ENCODE measurements at regions not wholly inside any gene's neighbourhood (a gene's known extent, or its start where the extent isn't known, plus 50 kb on each side); places are given as distances from the start of the nearest gene placed in this dataset.

DNA sequence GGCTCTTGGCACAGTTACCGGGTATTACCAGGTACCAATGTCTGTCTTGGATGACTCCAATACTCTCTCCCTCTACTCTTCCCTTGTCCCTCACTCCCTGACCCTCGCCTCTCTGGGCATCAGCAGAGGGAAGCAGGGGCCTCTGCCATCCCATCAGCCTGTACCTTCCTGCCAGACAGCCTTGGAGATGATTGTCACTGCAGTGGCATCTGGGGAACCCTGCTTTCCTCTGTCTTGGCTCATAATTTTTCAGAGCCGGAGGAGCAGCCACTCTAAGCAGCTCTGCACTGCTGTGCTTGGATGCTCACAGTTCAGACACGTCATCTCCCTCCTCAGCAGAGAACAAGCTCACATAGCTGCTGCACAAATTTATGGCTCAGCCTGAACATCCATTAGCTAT lies 274.1 kb downstream of the SMARCA2 start:
- H3K27me3 ChIP-seq (ENCODE audit: control insufficient read depth, insufficient read depth, low read length), result no peaks in the 10 kb centered on the region
- DNase-seq (ENCODE audit: low read depth) (no peak), FAIRE-seq (no peak)
- H3K36me3 ChIP-seq (ENCODE audit: control insufficient read depth, insufficient read depth, low read length), result no peaks in the 10 kb centered on the region
- TF ChIP-seq, protein P1, sequence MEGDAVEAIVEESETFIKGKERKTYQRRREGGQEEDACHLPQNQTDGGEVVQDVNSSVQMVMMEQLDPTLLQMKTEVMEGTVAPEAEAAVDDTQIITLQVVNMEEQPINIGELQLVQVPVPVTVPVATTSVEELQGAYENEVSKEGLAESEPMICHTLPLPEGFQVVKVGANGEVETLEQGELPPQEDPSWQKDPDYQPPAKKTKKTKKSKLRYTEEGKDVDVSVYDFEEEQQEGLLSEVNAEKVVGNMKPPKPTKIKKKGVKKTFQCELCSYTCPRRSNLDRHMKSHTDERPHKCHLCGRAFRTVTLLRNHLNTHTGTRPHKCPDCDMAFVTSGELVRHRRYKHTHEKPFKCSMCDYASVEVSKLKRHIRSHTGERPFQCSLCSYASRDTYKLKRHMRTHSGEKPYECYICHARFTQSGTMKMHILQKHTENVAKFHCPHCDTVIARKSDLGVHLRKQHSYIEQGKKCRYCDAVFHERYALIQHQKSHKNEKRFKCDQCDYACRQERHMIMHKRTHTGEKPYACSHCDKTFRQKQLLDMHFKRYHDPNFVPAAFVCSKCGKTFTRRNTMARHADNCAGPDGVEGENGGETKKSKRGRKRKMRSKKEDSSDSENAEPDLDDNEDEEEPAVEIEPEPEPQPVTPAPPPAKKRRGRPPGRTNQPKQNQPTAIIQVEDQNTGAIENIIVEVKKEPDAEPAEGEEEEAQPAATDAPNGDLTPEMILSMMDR (IDR thresholded peaks at IDR 0.05; ENCODE audit: insufficient read depth, low read length, severe bottlenecking), result no peak
- H3K4me3 ChIP-seq (ENCODE audit: low read depth, low read length), result no peak overlapping the region

DNA sequence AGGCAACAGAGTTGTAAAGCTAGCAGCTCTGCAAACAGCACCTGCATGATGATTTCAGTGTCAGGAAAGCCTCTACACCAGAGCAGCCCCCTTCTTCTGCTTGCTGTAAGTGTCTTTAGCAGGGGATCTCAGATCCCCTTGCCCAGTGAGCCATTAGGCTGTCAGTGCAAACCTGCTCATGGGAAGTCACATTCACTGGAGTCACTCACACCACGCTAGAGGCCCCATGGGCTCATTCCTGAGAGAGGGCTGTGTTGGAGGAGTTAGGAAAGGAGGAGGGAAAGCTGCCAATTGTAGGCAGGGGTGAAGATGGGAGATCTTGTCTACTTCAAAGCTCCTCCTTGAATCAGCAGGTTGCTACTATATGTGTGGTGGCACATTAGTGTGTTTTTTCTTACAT lies 275.2 kb downstream of the SMARCA2 start:
- H3K36me3 ChIP-seq (ENCODE audit: control insufficient read depth, insufficient read depth, low read length), result no peaks in the 10 kb centered on the region
- FAIRE-seq, result no peak
- no peaks in the 10 kb centered on the region for H3K27me3 ChIP-seq (ENCODE audit: control insufficient read depth, insufficient read depth, low read length)
- TF ChIP-seq, protein P1 (IDR thresholded peaks at IDR 0.05; ENCODE audit: insufficient read depth, low read length, severe bottlenecking), result no peak
- H3K4me3 ChIP-seq (ENCODE audit: low read depth, low read length), result no peak overlapping the region
- DNase-seq (ENCODE audit: low read depth), result no peak

DNA sequence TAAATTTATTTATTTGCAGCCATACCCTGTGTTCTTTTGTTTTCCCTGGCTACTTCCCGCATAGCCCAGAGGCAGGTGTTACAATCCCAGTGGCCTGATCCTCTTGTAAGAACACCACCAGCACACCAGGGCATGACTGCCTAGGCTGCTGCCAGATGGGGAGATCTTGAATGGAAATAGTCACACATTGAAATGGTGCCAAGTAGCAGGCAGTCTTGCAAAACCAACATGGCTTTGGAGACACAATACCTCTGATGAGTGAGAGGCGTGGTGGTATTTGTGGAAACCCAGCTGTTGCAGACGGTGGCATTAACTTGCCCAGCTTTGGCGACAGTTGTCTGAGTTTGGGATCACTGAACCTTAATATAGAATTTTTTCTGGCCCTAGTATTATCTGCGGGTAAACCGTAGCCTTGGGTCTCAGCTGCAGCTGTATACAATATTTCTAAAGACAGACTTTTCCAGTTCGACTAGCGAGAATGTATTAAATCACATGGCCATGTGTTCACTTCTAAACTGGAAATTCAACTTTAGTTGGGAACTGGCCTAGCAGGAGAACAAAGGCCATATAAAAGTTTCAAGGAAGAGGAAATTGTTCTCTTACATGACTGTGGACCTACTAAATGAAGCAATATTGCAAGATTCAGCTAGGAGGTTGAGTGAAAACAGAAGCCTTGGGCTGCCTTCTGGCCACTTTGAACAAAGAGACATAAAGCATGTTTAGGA lies 277.0 kb downstream of the SMARCA2 start:
- H3K27me3 ChIP-seq (ENCODE audit: control insufficient read depth, insufficient read depth, low read length), result no peaks in the 10 kb centered on the region
- H3K4me3 ChIP-seq (ENCODE audit: low read depth, low read length), result no peak overlapping the region
- no peaks in the 10 kb centered on the region for H3K36me3 ChIP-seq (ENCODE audit: control insufficient read depth, insufficient read depth, low read length)
- TF ChIP-seq, protein P1 (IDR thresholded peaks at IDR 0.05; ENCODE audit: insufficient read depth, low read length, severe bottlenecking), result no peak
- peak; percentile 95 for DNase-seq (ENCODE audit: low read depth)
- FAIRE-seq, result peak; percentile 40

DNA sequence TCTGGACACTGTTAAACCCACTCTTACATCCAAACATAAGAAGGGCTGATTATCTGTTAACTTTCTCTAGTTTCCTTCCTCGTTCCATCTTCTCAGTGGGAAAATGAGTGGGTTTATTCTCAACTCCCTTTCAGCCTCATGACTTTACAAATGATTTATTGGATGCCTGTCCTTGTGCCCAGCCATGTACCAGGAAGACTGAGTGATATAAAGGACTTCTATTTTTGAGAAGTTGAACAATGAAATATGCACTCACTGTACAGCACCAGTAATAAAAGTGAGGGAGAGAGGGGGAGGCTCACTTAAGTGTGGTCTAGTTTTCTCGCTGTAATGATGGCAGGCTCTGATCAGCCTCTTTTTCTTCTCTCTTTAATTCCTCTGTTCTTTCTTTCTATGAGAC lies 277.6 kb downstream of the SMARCA2 start:
- FAIRE-seq (no peak), DNase-seq (ENCODE audit: low read depth) (no peak)
- Histone ChIP-seq H3K27me3 (ENCODE audit: control insufficient read depth, insufficient read depth, low read length) (no peaks in the 10 kb centered on the region), H3K36me3 (ENCODE audit: control insufficient read depth, insufficient read depth, low read length) (no peaks in the 10 kb centered on the region), H3K4me3 (ENCODE audit: low read depth, low read length) (no peak overlapping the region)
- TF ChIP-seq, protein P1 (IDR thresholded peaks at IDR 0.05; ENCODE audit: insufficient read depth, low read length, severe bottlenecking), result no peak

GRCh38 chr9:2297771-2298170 lies 282.6 kb downstream of the SMARCA2 start:
- DNase-seq (ENCODE audit: low read depth) (no peak), FAIRE-seq (no peak)
- TF ChIP-seq, protein P1 (IDR thresholded peaks at IDR 0.05; ENCODE audit: insufficient read depth, low read length, severe bottlenecking), result no peak
- Histone ChIP-seq H3K4me3 (ENCODE audit: low read depth, low read length) (no peak overlapping the region), H3K27me3 (ENCODE audit: control insufficient read depth, insufficient read depth, low read length) (no peaks in the 10 kb centered on the region), H3K36me3 (ENCODE audit: control insufficient read depth, insufficient read depth, low read length) (no peaks in the 10 kb centered on the region)

- DNase-seq (ENCODE audit: low read depth), result no peak
- H3K27me3 ChIP-seq (ENCODE audit: control insufficient read depth, insufficient read depth, low read length), result no peaks in the 10 kb centered on the region
- FAIRE-seq, result no peak
- TF ChIP-seq, protein P1 (IDR thresholded peaks at IDR 0.05; ENCODE audit: insufficient read depth, low read length, severe bottlenecking), result no peak
- no peak overlapping the region for H3K4me3 ChIP-seq (ENCODE audit: low read depth, low read length)
- no peaks in the 10 kb centered on the region for H3K36me3 ChIP-seq (ENCODE audit: control insufficient read depth, insufficient read depth, low read length)
Observed at GRCh38 chr9:2298217-2298616, 283.1 kb downstream of the SMARCA2 start.
